Prostate gland (tissue), 2 donors: ENCODE measurements at regions not wholly inside any gene's neighbourhood (a gene's known extent, or its start where the extent isn't known, plus 50 kb on each side); places are given as distances from the start of the nearest gene placed in this dataset.

Experiments used
- DNase-seq: peaks from one replicate; pipeline ENCODE4 v3.0.0-alpha.2; 2019; ENCODE audit warnings: low spot score
- H3K27ac ChIP-seq, 2 donors: fragments of 200-600 bp; sonication (generic); 2 replicates each; pipeline ENCODE4 v1.5.1; 2017 to 2019
- H3K27me3 ChIP-seq: fragments of 200-600 bp; sonication (generic); replicated peaks from 2 replicates; pipeline ENCODE4 v1.5.1; 2019; ENCODE audit not compliant: insufficient read depth
- H3K36me3 ChIP-seq, 2 donors: fragments of 200-600 bp; sonication (generic); 1 replicate in 1 of 2; 2 replicates in 1 of 2; pipeline versions ENCODE4 v1.5.1 to v1.8.1; 2017 to 2019
- H3K4me1 ChIP-seq: fragments of 200-600 bp; sonication (generic); replicated peaks from 2 replicates; pipeline ENCODE4 v1.5.1; 2019
- H3K4me3 ChIP-seq, 2 donors: fragments of 200-600 bp; sonication (generic); 2 replicates each; pipeline ENCODE4 v1.5.1; 2017 to 2019
- H3K9me3 ChIP-seq: fragments of 200-600 bp; sonication (generic); 2 replicates; pipeline ENCODE4 v1.5.1; 2017
- POLR2A ChIP-seq: fragments of 450-650 bp; IDR thresholded peaks from one replicate; pipeline ENCODE4 v1.6.1; 2016; ENCODE audit warnings: antibody characterized with exemption, mild to moderate bottlenecking
- POLR2AphosphoS5 ChIP-seq: sonication (generic); formaldehyde crosslinking; IDR thresholded peaks from one replicate; pipeline ENCODE4 v1.6.1; 2017; ENCODE audit warnings: antibody characterized with exemption
- WGBS: methylation state at CpG from one replicate; pipeline ENCODE4 v1.1.5; 2018; 5-methylcytosine and 5-hydroxymethylcytosine counted together
- intact Hi-C: fragments of 100-400 bp; cut with DNase I; formaldehyde crosslinking; loops from one replicate; pipeline ENCODE4 v1.14.2; 2022
- TF ChIP-seq, protein P1 (sequence below), 4 experiments: fragments of 200-600 bp in 2 of 4; fragments of 450-650 bp in 2 of 4; sonication (generic) in 2 of 4; IDR thresholded peaks; 1 replicate in 3 of 4; 2 replicates in 1 of 4; pipeline ENCODE4 v1.5.1; 2016 to 2019; ENCODE audit warnings: antibody characterized with exemption in 4 of 4, mild to moderate bottlenecking in 2 of 4, moderate library complexity in 2 of 4

DNA sequence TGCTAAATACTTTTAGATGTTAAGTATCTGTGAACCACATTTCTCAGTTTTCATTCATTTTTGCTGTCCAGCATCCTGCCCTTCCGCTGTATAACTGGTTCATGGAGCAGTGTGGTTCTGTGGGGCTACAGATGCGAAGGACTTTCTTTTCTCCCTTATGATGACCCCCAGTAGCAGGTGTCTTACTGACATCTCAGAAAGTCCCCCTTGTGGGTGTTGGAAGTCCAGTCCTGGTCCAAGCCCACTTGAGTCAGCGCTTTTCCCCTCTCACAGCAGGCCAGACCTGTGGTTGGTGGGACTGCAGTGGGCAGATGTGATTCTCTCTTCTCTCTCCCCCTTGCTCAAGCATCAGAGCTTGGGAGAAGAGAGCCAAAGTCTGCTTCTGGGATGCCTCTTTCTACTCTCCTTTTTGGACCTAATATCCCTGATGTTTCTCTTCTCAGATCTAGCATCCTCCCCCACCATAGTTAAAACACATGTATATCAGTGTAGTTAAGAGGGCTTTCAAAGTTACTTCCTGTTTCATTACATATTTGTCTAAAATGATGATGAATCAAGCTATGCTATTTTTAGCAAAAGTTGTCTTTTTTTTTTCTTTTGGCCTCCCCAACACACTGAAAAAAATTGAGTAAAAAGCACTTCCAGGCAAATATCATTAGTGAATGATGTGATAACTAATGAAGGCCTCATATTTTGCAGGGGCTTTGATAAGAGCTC is 119.5 kb upstream of the ZNF618 start:
- Histone ChIP-seq H3K27me3 (no peaks in the 10 kb centered on the region), H3K9me3 (no peaks in the 10 kb centered on the region), H3K4me1 (no peaks in the 10 kb centered on the region), H3K27ac (no peak overlapping the region), H3K36me3 (no peaks in the 10 kb centered on the region), H3K4me3 (no peak overlapping the region)
- intact Hi-C loops, result no loop called here
- no peak for DNase-seq
- 98% methylated on average over 3 of the region's 3 CpGs for WGBS
- TF ChIP-seq POLR2AphosphoS5 (no peak), POLR2A (no peak)
- TF ChIP-seq, protein P1, sequence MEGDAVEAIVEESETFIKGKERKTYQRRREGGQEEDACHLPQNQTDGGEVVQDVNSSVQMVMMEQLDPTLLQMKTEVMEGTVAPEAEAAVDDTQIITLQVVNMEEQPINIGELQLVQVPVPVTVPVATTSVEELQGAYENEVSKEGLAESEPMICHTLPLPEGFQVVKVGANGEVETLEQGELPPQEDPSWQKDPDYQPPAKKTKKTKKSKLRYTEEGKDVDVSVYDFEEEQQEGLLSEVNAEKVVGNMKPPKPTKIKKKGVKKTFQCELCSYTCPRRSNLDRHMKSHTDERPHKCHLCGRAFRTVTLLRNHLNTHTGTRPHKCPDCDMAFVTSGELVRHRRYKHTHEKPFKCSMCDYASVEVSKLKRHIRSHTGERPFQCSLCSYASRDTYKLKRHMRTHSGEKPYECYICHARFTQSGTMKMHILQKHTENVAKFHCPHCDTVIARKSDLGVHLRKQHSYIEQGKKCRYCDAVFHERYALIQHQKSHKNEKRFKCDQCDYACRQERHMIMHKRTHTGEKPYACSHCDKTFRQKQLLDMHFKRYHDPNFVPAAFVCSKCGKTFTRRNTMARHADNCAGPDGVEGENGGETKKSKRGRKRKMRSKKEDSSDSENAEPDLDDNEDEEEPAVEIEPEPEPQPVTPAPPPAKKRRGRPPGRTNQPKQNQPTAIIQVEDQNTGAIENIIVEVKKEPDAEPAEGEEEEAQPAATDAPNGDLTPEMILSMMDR (IDR thresholded peaks at IDR 0.05), result no peak

DNA sequence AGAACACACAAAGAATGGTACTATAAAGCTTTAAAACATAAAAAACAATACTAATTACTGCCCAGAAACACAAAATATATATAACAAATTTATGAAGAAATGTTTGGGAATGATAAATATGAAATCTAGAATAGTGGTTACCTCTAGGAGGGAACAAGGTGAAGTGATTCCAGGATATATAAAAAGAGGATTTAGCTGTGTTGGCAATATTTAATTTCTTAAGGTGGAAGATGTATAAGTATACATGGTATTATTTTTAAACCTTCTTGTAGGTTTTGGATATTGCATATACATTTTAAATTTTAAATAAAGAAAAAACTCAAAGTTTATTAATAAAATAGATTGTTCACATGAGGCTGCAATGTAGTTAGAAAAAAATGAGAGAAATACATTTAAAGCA is 112.7 kb upstream of the ZNF618 start:
- intact Hi-C loops, result no loop called here
- no peak for DNase-seq
- TF ChIP-seq POLR2A (no peak), POLR2AphosphoS5 (no peak)
- TF ChIP-seq, protein P1 (IDR thresholded peaks at IDR 0.05), result no peak
- Histone ChIP-seq H3K4me1 (no peaks in the 10 kb centered on the region), H3K27me3 (no peaks in the 10 kb centered on the region), H3K27ac (no peak overlapping the region), H3K36me3 (no peaks in the 10 kb centered on the region), H3K9me3 (no peaks in the 10 kb centered on the region), H3K4me3 (no peak overlapping the region)

DNA sequence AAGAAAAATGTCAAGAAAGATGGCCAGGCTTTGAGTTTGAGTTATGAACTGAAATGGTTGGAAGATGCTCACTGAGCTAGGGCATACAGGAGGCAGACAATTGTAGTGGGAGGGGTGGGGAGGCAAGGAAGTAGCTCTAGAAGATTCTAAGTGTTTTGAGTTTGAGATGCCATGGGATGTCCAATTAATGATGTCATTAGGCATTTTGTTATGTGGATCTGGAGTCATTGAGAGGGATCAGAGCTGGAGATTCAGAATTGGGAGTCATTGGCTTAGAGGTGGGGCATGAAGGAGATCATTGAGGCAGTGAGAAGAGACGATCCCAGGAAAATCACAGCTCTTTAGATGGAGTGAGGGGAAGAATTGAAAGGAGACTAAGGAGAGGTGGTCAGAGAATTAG is 111.5 kb upstream of the ZNF618 start:
- no peaks in the 10 kb centered on the region for H3K9me3 ChIP-seq
- H3K27me3 ChIP-seq, result no peaks in the 10 kb centered on the region
- no peaks in the 10 kb centered on the region for H3K4me1 ChIP-seq
- H3K4me3 ChIP-seq, result no peak overlapping the region
- no peak for TF ChIP-seq POLR2A
- TF ChIP-seq, protein P1 (IDR thresholded peaks at IDR 0.05), result no peak
- TF ChIP-seq POLR2AphosphoS5, result no peak
- no peak overlapping the region for H3K27ac ChIP-seq
- DNase-seq, result no peak
- WGBS, result 93% methylated on average over 1 of the region's 1 CpG
- no peaks in the 10 kb centered on the region for H3K36me3 ChIP-seq
- intact Hi-C loops, result no loop called here

DNA sequence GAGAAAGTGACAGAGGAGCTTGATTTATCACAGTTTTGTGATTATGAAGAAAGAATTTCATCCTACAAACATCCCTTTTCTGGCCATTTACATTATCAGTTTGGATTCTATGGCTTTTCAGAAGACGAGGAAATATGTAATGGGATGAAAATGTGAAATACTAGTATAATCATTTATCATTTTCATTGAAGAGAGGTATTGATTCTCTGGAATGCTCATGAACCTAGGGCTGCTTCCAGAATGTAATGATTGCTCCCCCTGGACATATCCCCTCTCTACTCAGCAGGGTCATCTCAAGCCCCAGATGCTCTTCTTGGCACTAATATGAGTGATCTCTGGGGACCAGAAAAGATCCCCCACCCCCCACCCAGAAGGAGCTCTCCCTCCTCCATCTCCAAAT is 106.7 kb upstream of the ZNF618 start:
- 67% methylated on average over 1 of the region's 1 CpG for WGBS
- no peaks in the 10 kb centered on the region for H3K36me3 ChIP-seq
- intact Hi-C loops, result no loop called here

DNA sequence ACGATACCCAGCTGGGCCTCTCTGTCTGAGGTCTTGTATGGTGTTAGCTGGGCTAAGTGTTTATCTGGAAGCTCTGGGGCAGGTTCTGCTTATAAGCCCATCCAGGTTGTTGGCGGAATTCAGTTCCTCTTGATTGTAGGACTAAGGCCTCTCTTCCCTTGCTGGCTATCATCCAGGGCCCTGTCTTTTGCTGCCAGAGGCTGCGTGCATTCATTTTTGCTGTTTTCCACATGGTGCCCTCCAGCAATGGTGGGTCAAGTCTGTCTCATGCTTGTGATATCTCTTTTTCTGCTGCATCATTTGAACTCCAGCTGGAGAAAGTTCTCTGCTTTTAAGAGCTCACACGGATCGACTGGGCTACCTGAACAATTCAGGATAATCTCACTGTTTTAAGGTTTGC is 105.7 kb upstream of the ZNF618 start:
- no peak overlapping the region for H3K4me3 ChIP-seq
- no peaks in the 10 kb centered on the region for H3K36me3 ChIP-seq
- H3K27ac ChIP-seq, result no peak overlapping the region
- no peaks in the 10 kb centered on the region for H3K4me1 ChIP-seq
- intact Hi-C loops, result no loop called here
- no peak for DNase-seq
- 89% methylated on average over 5 of the region's 5 CpGs for WGBS
- TF ChIP-seq, protein P1 (IDR thresholded peaks at IDR 0.05), result no peak
- TF ChIP-seq POLR2A (no peak), POLR2AphosphoS5 (no peak)
- no peaks in the 10 kb centered on the region for H3K9me3 ChIP-seq
- H3K27me3 ChIP-seq, result no peaks in the 10 kb centered on the region

More for the DNA sequence above, 106.7 kb upstream of the ZNF618 start:
- Histone ChIP-seq H3K27me3 (no peaks in the 10 kb centered on the region), H3K4me3 (no peak overlapping the region), H3K4me1 (no peaks in the 10 kb centered on the region), H3K9me3 (no peaks in the 10 kb centered on the region), H3K27ac (no peak overlapping the region)
- no peak for TF ChIP-seq POLR2A
- no peak for TF ChIP-seq POLR2AphosphoS5
- no peak for DNase-seq
